Fibroblast of lung (primary cell): ENCODE measurements at regions not wholly inside any gene's neighbourhood (a gene's known extent, or its start where the extent isn't known, plus 50 kb on each side); places are given as distances from the start of the nearest gene placed in this dataset.

Experiments used
- EZH2 ChIP-seq: IDR thresholded peaks from 2 replicates; pipeline ENCODE4 v1.5.1; 2012; ENCODE audit warnings: low read length, control low read depth, mild to moderate bottlenecking; ENCODE audit errors: missing control alignments
- TF ChIP-seq, protein P1 (sequence below), 2 donors: IDR thresholded peaks in 1 of 2; conservative IDR thresholded peaks in 1 of 2; 1 replicate in 1 of 2; 2 replicates in 1 of 2; pipeline ENCODE4 v1.5.1; 2011 to 2012; ENCODE audit warnings: low read length in 2 of 2, control low read depth in 1 of 2, inconsistent platforms in 1 of 2, low read depth in 1 of 2, mild to moderate bottlenecking in 1 of 2

GRCh38 chr2:143955401-143956065 lies 564.4 kb downstream of the ZEB2 start:
- TF ChIP-seq, protein P1, sequence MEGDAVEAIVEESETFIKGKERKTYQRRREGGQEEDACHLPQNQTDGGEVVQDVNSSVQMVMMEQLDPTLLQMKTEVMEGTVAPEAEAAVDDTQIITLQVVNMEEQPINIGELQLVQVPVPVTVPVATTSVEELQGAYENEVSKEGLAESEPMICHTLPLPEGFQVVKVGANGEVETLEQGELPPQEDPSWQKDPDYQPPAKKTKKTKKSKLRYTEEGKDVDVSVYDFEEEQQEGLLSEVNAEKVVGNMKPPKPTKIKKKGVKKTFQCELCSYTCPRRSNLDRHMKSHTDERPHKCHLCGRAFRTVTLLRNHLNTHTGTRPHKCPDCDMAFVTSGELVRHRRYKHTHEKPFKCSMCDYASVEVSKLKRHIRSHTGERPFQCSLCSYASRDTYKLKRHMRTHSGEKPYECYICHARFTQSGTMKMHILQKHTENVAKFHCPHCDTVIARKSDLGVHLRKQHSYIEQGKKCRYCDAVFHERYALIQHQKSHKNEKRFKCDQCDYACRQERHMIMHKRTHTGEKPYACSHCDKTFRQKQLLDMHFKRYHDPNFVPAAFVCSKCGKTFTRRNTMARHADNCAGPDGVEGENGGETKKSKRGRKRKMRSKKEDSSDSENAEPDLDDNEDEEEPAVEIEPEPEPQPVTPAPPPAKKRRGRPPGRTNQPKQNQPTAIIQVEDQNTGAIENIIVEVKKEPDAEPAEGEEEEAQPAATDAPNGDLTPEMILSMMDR (conservative IDR thresholded peaks at IDR 0.05 in 1 of 2, IDR thresholded peaks at IDR 0.05 in 1 of 2; ENCODE audit: low read depth in 1 of 2, low read length in 2 of 2) = no peak
- no peak for TF ChIP-seq EZH2
